CD4-positive, alpha-beta T cell (primary cell): ENCODE measurements at regions not wholly inside any gene's neighbourhood (a gene's known extent, or its start where the extent isn't known, plus 50 kb on each side); places are given as distances from the start of the nearest gene placed in this dataset.

Experiments used
- ATAC-seq: fragments of 200-7000 bp; cut with Tn5 transposase; one replicate; pipeline ENCODE4 v1.10.0; 2022; ENCODE audit warnings: mild to moderate bottlenecking; ENCODE audit not compliant: poor library complexity
- CTCF ChIA-PET: fragments of 350-600 bp; sonication (Branson Sonifier 250); formaldehyde crosslinking; loops from one replicate; lab custom pipeline; 2021; ENCODE audit warnings: antibody characterized with exemption, inconsistent platforms; lab: Charles Lee
- POLR2A ChIA-PET: fragments of 350-600 bp; sonication (Branson Sonifier 250); formaldehyde crosslinking; loops from one replicate; lab custom pipeline; 2021; ENCODE audit warnings: antibody characterized with exemption, inconsistent platforms; lab: Charles Lee
- DNase-seq, 14 experiments: peaks; one replicate each; pipeline ENCODE4 v3.0.0-alpha.2; 2013 to 2020; ENCODE audit warnings: mixed read lengths in 2 of 14
- H3K27ac ChIP-seq, 2 donors: one replicate each; pipeline versions ENCODE4 v1.5.1 to v1.7.0; 2013; ENCODE audit warnings: low read length in 2 of 2, low read depth in 1 of 2, mild to moderate bottlenecking in 1 of 2
- H3K27me3 ChIP-seq, 2 experiments: 1 replicate in 1 of 2; 2 replicates in 1 of 2; pipeline versions ENCODE4 v1.6.1 to v1.7.0; 2013; ENCODE audit warnings: low read length in 2 of 2, control low read depth in 1 of 2, mild to moderate bottlenecking in 1 of 2, moderate library complexity in 1 of 2; ENCODE audit not compliant: insufficient read depth in 2 of 2, control insufficient read depth in 1 of 2
- H3K36me3 ChIP-seq: one replicate; pipeline ENCODE4 v1.6.1; 2013; ENCODE audit warnings: low read length, control low read depth; ENCODE audit not compliant: insufficient read depth
- H3K4me1 ChIP-seq: one replicate; pipeline ENCODE4 v1.6.1; 2013; ENCODE audit warnings: low read length, control low read depth; ENCODE audit not compliant: insufficient read depth
- H3K4me3 ChIP-seq: one replicate; pipeline ENCODE4 v1.5.1; 2013; ENCODE audit warnings: mild to moderate bottlenecking, low read length, moderate library complexity
- H3K9me3 ChIP-seq, 2 experiments: 1 replicate in 1 of 2; 2 replicates in 1 of 2; pipeline versions ENCODE4 v1.6.1 to v1.7.0; 2013; ENCODE audit warnings: low read length in 2 of 2, mild to moderate bottlenecking in 2 of 2, control low read depth in 1 of 2, moderate library complexity in 1 of 2; ENCODE audit not compliant: control insufficient read depth in 1 of 2, insufficient read depth in 1 of 2
- H3K27ac Mint-ChIP-seq: one replicate; pipeline ENCODE4 v1.8.0; 2020; ENCODE audit warnings: mixed read lengths
- H3K27me3 Mint-ChIP-seq: one replicate; pipeline ENCODE4 v1.8.0; 2021; ENCODE audit warnings: mixed read lengths
- H3K36me3 Mint-ChIP-seq: one replicate; pipeline ENCODE4 v1.8.0; 2021; ENCODE audit warnings: low read depth, mixed read lengths
- H3K4me1 Mint-ChIP-seq: one replicate; pipeline ENCODE4 v1.8.0; 2021; ENCODE audit warnings: low read depth, mixed read lengths
- H3K4me3 Mint-ChIP-seq: one replicate; pipeline ENCODE4 v1.8.0; 2020; ENCODE audit warnings: mild to moderate bottlenecking, mixed read lengths
- H3K9me3 Mint-ChIP-seq: one replicate; pipeline ENCODE4 v1.8.0; 2020; ENCODE audit warnings: mixed read lengths
- intact Hi-C, 2 experiments: fragments of 100-400 bp; cut with DNase I in 1 of 2; cut with micrococcal nuclease in 1 of 2; formaldehyde crosslinking; loops; one replicate each; pipeline versions ENCODE4 v1.15.1 to v1.9.0; 2023 to 2025; cut with DNase I, micrococcal nuclease
- TF ChIP-seq, protein P1 (sequence below): fragments of 200-600 bp; IDR thresholded peaks from one replicate; pipeline ENCODE4 v1.8.0; 2022; ENCODE audit warnings: antibody characterized with exemption, mild to moderate bottlenecking

DNA sequence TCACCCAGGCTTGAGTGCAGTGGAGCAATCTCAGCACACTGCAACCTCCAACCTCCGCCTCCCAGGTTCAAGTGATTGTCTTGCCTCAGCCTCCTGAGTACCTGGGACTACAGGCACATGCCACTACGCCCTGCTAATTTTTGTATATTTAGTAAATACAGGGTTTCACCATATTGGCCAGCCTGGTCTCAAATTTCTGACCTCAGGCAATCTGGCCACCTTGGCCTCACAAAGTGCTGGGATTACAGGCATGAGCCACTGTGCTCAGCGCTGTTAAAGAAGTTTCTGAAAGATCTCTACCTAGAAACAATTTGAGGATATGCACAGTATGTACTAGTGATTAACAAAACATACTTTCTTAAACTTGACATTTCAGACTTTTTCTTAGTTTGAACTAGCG lies 182.6 kb upstream of the ESRRG start:
- intact Hi-C loops = no loop called here
- no peak overlapping the region for H3K4me3 ChIP-seq
- ATAC-seq (no peak), DNase-seq (no peak)
- POLR2A ChIA-PET = no interaction called here
- H3K4me3 Mint-ChIP-seq = no peak overlapping the region
- H3K36me3 Mint-ChIP-seq = no peaks in the 10 kb centered on the region
- CTCF ChIA-PET = no interaction called here
- no peaks in the 10 kb centered on the region for H3K27me3 Mint-ChIP-seq
- H3K27ac ChIP-seq = no peak overlapping the region
- no peak overlapping the region for H3K27ac Mint-ChIP-seq
- peaks cover 0 to 5% of the 10 kb centered on the region in 2 experiments for H3K9me3 ChIP-seq
- no peaks in the 10 kb centered on the region for H3K27me3 ChIP-seq
- TF ChIP-seq, protein P1, sequence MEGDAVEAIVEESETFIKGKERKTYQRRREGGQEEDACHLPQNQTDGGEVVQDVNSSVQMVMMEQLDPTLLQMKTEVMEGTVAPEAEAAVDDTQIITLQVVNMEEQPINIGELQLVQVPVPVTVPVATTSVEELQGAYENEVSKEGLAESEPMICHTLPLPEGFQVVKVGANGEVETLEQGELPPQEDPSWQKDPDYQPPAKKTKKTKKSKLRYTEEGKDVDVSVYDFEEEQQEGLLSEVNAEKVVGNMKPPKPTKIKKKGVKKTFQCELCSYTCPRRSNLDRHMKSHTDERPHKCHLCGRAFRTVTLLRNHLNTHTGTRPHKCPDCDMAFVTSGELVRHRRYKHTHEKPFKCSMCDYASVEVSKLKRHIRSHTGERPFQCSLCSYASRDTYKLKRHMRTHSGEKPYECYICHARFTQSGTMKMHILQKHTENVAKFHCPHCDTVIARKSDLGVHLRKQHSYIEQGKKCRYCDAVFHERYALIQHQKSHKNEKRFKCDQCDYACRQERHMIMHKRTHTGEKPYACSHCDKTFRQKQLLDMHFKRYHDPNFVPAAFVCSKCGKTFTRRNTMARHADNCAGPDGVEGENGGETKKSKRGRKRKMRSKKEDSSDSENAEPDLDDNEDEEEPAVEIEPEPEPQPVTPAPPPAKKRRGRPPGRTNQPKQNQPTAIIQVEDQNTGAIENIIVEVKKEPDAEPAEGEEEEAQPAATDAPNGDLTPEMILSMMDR = no peak
- no peaks in the 10 kb centered on the region for H3K36me3 ChIP-seq
- no peaks in the 10 kb centered on the region for H3K4me1 Mint-ChIP-seq
- no peaks in the 10 kb centered on the region for H3K4me1 ChIP-seq
- peaks cover 7% of the 10 kb centered on the region for H3K9me3 Mint-ChIP-seq

DNA sequence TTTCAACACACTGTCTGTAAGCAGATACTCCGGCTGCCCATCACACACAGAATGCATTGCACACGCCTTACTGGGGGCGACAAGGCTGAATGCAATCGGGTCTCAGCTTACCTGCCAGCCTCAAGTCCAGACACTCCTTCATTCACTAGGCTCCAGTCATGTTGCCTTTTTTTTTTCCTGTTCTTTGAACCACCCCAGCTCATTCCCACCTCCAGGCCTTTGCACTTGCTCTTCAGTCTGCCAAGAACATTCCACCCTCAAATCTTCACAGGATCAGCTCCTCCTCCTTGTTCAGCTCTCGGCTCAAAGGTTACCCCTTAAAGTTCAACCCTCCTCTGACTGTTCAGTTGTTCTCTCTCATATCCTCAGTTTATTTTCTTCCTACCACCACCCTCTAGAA lies 181.9 kb upstream of the ESRRG start:
- intact Hi-C loops = no loop called here
- TF ChIP-seq, protein P1 = no peak
- no peak overlapping the region for H3K4me3 ChIP-seq
- H3K4me1 ChIP-seq = no peaks in the 10 kb centered on the region
- no peak overlapping the region for H3K27ac Mint-ChIP-seq
- H3K36me3 ChIP-seq = no peaks in the 10 kb centered on the region
- H3K4me1 Mint-ChIP-seq = no peaks in the 10 kb centered on the region
- POLR2A ChIA-PET = no interaction called here
- H3K36me3 Mint-ChIP-seq = no peaks in the 10 kb centered on the region
- peaks cover 7% of the 10 kb centered on the region for H3K9me3 Mint-ChIP-seq
- DNase-seq = no peak
- no peaks in the 10 kb centered on the region for H3K27me3 ChIP-seq
- peaks cover 0 to 5% of the 10 kb centered on the region in 2 experiments for H3K9me3 ChIP-seq
- no peaks in the 10 kb centered on the region for H3K27me3 Mint-ChIP-seq
- CTCF ChIA-PET = no interaction called here
- H3K4me3 Mint-ChIP-seq = no peak overlapping the region
- ATAC-seq = no peak
- no peak overlapping the region for H3K27ac ChIP-seq

DNA sequence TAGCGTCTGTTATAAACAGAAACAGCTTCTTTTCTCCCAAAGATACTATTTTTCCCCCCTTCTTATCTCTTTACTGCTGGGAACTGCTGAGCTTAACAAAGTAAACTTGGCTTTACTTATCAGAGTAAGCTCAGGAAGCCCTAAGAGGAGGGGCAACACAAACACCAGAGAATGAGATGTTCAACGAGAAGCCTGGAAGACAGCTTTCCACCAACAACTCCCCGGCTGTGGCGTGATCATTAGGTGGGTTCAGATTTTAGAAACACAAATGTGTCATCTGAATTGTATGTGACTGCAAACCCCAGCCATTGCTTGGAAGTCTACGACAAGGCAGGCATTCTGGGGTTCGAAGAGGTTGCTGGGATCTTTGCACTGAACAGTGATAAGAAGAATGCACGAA lies 181.2 kb upstream of the ESRRG start:
- POLR2A ChIA-PET = no interaction called here
- Histone ChIP-seq H3K9me3 (peaks cover 0 to 5% of the 10 kb centered on the region in 2 experiments), H3K4me1 (no peaks in the 10 kb centered on the region), H3K27me3 (no peaks in the 10 kb centered on the region), H3K36me3 (no peaks in the 10 kb centered on the region), H3K27ac (no peak overlapping the region), H3K4me3 (no peak overlapping the region)
- CTCF ChIA-PET = no interaction called here
- Mint-ChIP-seq H3K27me3 (no peaks in the 10 kb centered on the region), H3K36me3 (no peaks in the 10 kb centered on the region), H3K9me3 (peaks cover 7% of the 10 kb centered on the region), H3K4me1 (no peaks in the 10 kb centered on the region), H3K27ac (no peak overlapping the region), H3K4me3 (no peak overlapping the region)
- TF ChIP-seq, protein P1 = no peak
- DNase-seq (no peak), ATAC-seq (no peak)
- intact Hi-C loops = no loop called here
